K562 (cell line): ENCODE measurements at regions not wholly inside any gene's neighbourhood (a gene's known extent, or its start where the extent isn't known, plus 50 kb on each side); places are given as distances from the start of the nearest gene placed in this dataset.

Source experiments
- EP300 ChIP-seq: IDR thresholded peaks from 2 replicates; pipeline ENCODE4 v1.6.1; 2012; ENCODE audit warnings: low read length, improper control_type of control experiment
- FOSL1 ChIP-seq: fragments of 200-800 bp; sonication (Bioruptor generic); conservative IDR thresholded peaks from 2 replicates; pipeline ENCODE4 v1.6.1; 2016; ENCODE audit warnings: missing genetic modification characterization, missing compliant biosample characterization
- HDAC2 ChIP-seq: fragments of 450-650 bp; IDR thresholded peaks from 2 replicates; pipeline ENCODE4 v1.6.1; 2016; ENCODE audit warnings: mild to moderate bottlenecking
- HDGF ChIP-seq: fragments of 450-650 bp; IDR thresholded peaks from 2 replicates; pipeline ENCODE4 v1.6.1; 2016
- ILF3 ChIP-seq: fragments of 450-650 bp; IDR thresholded peaks from 2 replicates; pipeline ENCODE4 v1.6.1; 2018; ENCODE audit warnings: antibody characterized with exemption, mild to moderate bottlenecking, moderate library complexity, borderline replicate concordance
- IRF2 ChIP-seq: sonication (generic); formaldehyde crosslinking; IDR thresholded peaks from 2 replicates; pipeline ENCODE4 v1.8.1; 2022; ENCODE audit warnings: mild to moderate bottlenecking, missing genetic modification reagents
- KDM1A ChIP-seq, 2 experiments: fragments of 450-650 bp; IDR thresholded peaks; 2 replicates each; pipeline ENCODE4 v1.6.1; 2016; ENCODE audit warnings: mild to moderate bottlenecking in 2 of 2
- NR2F6 ChIP-seq: fragments of 450-650 bp; formaldehyde crosslinking; IDR thresholded peaks from 2 replicates; pipeline ENCODE4 v1.4.0; 2020; ENCODE audit warnings: mild to moderate bottlenecking
- NR3C1 ChIP-seq: sonication (generic); formaldehyde crosslinking; IDR thresholded peaks from 2 replicates; pipeline ENCODE4 v1.8.1; 2022; ENCODE audit warnings: missing genetic modification reagents
- RCOR1 ChIP-seq, 2 experiments: IDR thresholded peaks; 2 replicates each; pipeline ENCODE4 v1.6.1; 2012; ENCODE audit warnings: low read depth in 2 of 2, low read length in 2 of 2, borderline replicate concordance in 1 of 2, improper control_type of control experiment in 1 of 2
- SMARCA5 ChIP-seq: fragments of 450-650 bp; IDR thresholded peaks from 2 replicates; pipeline ENCODE4 v1.6.1; 2016
- SRSF9 ChIP-seq: fragments of 200-400 bp; formaldehyde crosslinking; IDR thresholded peaks from 2 replicates; pipeline ENCODE4 v1.6.1; 2017; ENCODE audit warnings: low read depth, low read length, borderline replicate concordance
- TAL1 ChIP-seq: fragments of 450-650 bp; IDR thresholded peaks from 2 replicates; pipeline ENCODE4 v1.6.1; 2016; ENCODE audit warnings: mild to moderate bottlenecking
- ZNF592 ChIP-seq: fragments of 450-650 bp; IDR thresholded peaks from 2 replicates; pipeline ENCODE4 v1.6.1; 2017; ENCODE audit warnings: antibody characterized with exemption, mild to moderate bottlenecking
- ZNF655 ChIP-seq: fragments of 250-450 bp; sonication (Bioruptor Pico); IDR thresholded peaks from 2 replicates; pipeline ENCODE4 v1.5.0; 2021
- ZNF668 ChIP-seq: fragments of 250-450 bp; sonication (Bioruptor Pico); IDR thresholded peaks from 2 replicates; pipeline ENCODE4 v1.8.0; 2022; ENCODE audit warnings: mild to moderate bottlenecking, inconsistent platforms
- ZNF766 ChIP-seq: fragments of 200-800 bp; sonication (Bioruptor generic); conservative IDR thresholded peaks from 2 replicates; pipeline ENCODE4 v1.6.1; 2016; ENCODE audit warnings: missing genetic modification characterization, missing compliant biosample characterization
- ZNF780A ChIP-seq: fragments of 250-450 bp; sonication (Bioruptor Pico); IDR thresholded peaks from 2 replicates; pipeline ENCODE4 v1.5.0; 2021; ENCODE audit warnings: mild to moderate bottlenecking
- TF ChIP-seq, protein P1 (sequence below), 2 experiments: fragments of 450-650 bp; IDR thresholded peaks; 2 replicates each; pipeline ENCODE4 v1.6.1; 2018; ENCODE audit warnings: mild to moderate bottlenecking in 2 of 2, low read depth in 1 of 2; ENCODE audit not compliant: partially characterized antibody in 2 of 2
- TF ChIP-seq, protein P2 (sequence below): fragments of 250-450 bp; sonication (Bioruptor Pico); IDR thresholded peaks from 2 replicates; pipeline ENCODE4 v1.5.0; 2020; ENCODE audit warnings: mild to moderate bottlenecking, borderline replicate concordance

DNA sequence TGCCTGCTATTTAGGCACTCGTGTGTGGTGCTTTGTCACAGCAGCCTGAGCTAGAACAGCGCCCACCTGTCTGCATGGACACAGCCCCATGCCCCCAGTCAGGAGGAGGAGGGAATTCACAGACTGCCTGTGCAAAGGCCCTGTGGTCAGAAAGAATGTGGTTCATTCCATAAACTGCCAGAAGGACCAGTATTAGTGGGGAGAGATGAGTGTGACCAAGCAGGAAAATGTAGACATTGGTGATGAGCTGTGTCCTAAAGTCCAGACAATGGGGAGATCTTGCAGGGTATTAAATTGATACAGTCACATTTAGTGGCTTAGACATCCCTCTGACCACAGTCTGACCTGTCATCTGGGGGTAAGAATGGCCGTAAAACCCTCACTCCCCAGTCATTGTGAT lies 83.7 kb upstream of the LINC01488 start (continued):
- TF ChIP-seq ZNF592 (no peak), SRSF9 (no peak), EP300 (no peak), ILF3 (no peak), ZNF655 (no peak), ZNF780A (no peak), HDGF (0 out of 2 replicates have a peak, but pooled peaks have one; percentile 64), SMARCA5 (peak; percentile 95), ZNF766 (CRISPR knock-in tag) (no peak), NR2F6 (CRISPR knock-in tag) (no peak), IRF2 (CRISPR knock-in tag) (no peak), TAL1 (no peak), RCOR1 (IDR thresholded peaks at IDR 0.05; ENCODE audit: borderline replicate concordance in 1 of 2, low read depth in 2 of 2, low read length in 2 of 2) (peak in 1 of 2 experiments; percentile 80; a peak in 2 of 4 replicates), HDAC2 (peak; percentile 80; the same call in 1 of the 2 replicates), KDM1A (IDR thresholded peaks at IDR 0.05) (peak; percentile 83 to 90), FOSL1 (tag) (no peak), NR3C1 (CRISPR knock-in tag) (no peak), ZNF668 (CRISPR knock-in tag) (no peak)
- TF ChIP-seq, protein P1, sequence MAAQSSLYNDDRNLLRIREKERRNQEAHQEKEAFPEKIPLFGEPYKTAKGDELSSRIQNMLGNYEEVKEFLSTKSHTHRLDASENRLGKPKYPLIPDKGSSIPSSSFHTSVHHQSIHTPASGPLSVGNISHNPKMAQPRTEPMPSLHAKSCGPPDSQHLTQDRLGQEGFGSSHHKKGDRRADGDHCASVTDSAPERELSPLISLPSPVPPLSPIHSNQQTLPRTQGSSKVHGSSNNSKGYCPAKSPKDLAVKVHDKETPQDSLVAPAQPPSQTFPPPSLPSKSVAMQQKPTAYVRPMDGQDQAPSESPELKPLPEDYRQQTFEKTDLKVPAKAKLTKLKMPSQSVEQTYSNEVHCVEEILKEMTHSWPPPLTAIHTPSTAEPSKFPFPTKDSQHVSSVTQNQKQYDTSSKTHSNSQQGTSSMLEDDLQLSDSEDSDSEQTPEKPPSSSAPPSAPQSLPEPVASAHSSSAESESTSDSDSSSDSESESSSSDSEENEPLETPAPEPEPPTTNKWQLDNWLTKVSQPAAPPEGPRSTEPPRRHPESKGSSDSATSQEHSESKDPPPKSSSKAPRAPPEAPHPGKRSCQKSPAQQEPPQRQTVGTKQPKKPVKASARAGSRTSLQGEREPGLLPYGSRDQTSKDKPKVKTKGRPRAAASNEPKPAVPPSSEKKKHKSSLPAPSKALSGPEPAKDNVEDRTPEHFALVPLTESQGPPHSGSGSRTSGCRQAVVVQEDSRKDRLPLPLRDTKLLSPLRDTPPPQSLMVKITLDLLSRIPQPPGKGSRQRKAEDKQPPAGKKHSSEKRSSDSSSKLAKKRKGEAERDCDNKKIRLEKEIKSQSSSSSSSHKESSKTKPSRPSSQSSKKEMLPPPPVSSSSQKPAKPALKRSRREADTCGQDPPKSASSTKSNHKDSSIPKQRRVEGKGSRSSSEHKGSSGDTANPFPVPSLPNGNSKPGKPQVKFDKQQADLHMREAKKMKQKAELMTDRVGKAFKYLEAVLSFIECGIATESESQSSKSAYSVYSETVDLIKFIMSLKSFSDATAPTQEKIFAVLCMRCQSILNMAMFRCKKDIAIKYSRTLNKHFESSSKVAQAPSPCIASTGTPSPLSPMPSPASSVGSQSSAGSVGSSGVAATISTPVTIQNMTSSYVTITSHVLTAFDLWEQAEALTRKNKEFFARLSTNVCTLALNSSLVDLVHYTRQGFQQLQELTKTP (IDR thresholded peaks at IDR 0.05; ENCODE audit: low read depth in 1 of 2, partially characterized antibody in 2 of 2), result no peak
- TF ChIP-seq, protein P2, sequence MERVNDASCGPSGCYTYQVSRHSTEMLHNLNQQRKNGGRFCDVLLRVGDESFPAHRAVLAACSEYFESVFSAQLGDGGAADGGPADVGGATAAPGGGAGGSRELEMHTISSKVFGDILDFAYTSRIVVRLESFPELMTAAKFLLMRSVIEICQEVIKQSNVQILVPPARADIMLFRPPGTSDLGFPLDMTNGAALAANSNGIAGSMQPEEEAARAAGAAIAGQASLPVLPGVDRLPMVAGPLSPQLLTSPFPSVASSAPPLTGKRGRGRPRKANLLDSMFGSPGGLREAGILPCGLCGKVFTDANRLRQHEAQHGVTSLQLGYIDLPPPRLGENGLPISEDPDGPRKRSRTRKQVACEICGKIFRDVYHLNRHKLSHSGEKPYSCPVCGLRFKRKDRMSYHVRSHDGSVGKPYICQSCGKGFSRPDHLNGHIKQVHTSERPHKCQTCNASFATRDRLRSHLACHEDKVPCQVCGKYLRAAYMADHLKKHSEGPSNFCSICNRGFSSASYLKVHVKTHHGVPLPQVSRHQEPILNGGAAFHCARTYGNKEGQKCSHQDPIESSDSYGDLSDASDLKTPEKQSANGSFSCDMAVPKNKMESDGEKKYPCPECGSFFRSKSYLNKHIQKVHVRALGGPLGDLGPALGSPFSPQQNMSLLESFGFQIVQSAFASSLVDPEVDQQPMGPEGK, result no peak
